CD4-positive, alpha-beta T cell treated with Interleukin-2 at 100 ng/mL for 4 hours (primary cell): ENCODE measurements at regions not wholly inside any gene's neighbourhood (a gene's known extent, or its start where the extent isn't known, plus 50 kb on each side); places are given as distances from the start of the nearest gene placed in this dataset.
A peak's percentile ranks its signal among the peaks of the same experiment; 100 is the strongest.
"Not testable (repeated sequence)": the region's sequence is repeated elsewhere in the genome, so short reads cannot be mapped to it uniquely, and the experiment has no call there.

ENCODE experiments used
- DNase-seq: peaks from one replicate; pipeline ENCODE4 v3.0.0-alpha.2; 2020; ENCODE audit warnings: low spot score

- DNase-seq = no peak
Observed at GRCh38 chrX:65610481-65610880, 57.0 kb upstream of the MSN start.

- DNase-seq = no peak
Observed at GRCh38 chrX:65610040-65610439, 57.4 kb upstream of the MSN start.

GRCh38 chrX:65609237-65609636, 58.2 kb upstream of the MSN start:
- no peak for DNase-seq

- no peak for DNase-seq
Observed at GRCh38 chrX:65608026-65608425, 59.4 kb upstream of the MSN start.

- DNase-seq = peak; percentile 42
Observed at GRCh38 chrX:65607070-65607742, 60.2 kb upstream of the MSN start.

DNA sequence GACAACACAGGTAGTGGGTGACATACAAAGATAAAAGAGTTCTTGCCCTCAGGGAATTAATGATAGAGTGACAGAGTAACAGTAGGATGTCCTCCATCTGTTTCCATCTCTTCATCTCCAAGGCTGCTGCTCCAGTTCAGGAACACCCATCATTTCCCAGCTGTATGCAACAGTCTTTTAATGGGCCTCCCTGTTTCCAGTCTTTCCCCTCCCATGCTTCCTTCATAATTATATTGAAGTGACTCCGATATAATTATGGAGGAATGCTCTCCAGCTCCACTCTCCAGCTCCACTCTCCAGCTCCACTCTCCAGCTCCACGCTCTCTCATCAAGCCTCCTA, 65.3 kb upstream of the MSN start:
- DNase-seq = no peak

GRCh38 chrX:65601530-65602220, 65.8 kb upstream of the MSN start:
- DNase-seq = peak; percentile 61

DNA sequence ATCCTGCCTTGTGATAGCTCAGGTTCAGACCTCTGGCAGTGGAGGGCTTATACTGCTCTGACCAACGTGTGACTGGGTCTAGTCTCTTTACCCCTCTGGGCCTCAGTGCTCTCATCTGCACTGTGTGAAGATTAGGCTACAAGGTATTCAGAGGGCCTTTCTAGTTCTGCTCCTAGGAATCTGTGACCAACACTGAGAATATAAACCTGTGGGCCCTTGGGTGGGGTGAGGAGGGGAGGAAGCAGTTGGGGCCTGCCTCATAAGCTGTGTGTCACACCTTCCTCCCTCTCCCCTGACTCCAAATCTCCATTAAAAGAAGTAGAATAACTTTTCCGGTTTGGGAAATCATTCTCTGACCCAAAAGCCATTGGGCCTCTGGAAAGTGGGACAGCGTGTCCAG, 66.3 kb upstream of the MSN start:
- peak; percentile 39 for DNase-seq

DNA sequence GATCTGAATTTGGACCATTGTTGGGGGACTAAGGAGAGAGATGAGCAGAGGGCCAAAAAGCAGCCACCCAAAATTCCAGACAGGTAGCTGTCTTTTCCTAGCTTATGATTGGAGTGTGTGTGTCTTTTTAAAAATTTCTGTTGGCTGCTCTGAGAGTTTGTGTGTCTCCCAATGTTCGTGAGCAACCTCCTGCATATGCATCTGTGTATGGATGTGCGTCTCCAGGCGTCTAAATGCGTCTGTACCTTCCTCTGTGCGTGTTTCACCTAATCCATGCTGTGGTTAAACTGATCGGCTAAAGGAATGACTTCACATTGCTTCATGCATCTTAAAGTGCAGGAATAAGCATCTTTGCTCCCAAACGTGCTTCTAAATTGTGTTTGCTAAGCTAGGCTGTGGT, 65.5 kb upstream of the LAS1L start:
- no peak for DNase-seq

DNA sequence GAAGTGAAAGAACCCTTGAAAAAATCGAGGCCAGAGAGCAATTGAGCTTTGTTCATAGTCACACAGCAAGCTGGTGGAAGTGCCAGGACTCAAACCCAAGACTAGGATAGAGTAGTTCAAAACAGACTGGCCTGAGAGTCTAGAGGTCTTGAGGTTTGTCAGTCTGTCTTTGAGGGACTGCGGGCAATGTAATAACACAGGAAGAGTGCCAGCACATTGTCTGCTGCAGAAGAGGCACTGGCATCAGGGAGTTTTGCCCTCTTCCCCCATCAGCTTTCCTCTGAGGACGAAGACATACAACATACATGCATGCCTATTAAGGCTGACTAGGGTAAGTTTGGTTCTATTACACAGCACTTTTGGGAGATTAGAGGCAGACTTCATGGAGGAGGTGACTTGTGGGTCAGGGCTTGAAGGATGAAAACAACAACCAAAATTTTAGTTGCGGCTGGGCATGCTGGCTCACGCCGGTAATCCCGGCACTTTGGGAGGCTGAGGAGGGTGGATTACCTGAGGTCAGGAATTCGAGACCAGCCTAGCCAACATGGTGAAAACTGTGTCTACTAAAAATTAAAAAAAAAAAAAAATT, 64.1 kb upstream of the LAS1L start:
- peak; percentile 15 for DNase-seq

GRCh38 chrX:65596270-65597034, 61.9 kb upstream of the LAS1L start:
- DNase-seq = peak; percentile 75

- peak; percentile 94 for DNase-seq
Observed at GRCh38 chrX:65595460-65595876, 60.9 kb upstream of the LAS1L start.

DNA sequence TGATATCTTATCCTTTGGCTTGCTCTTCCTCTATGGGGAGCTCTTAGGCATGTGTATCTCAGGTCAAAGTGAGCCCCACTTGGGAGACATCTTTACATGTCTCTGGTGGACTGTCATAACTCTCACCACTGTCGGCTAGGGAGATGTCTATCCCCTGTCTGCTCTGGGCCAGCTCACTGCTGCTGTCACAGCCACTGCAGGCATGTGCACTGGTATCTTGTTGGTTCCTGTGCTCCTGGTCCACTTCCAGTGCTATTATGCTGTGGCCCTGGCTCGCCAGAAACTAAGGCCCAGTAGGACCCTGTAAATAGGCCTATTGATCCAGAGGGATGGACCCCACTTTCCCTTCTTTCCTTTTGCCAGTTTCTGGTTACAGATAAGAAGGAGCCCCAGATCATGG, 56.6 kb upstream of the LAS1L start:
- no peak for DNase-seq

GRCh38 chrX:65589304-65589703, 54.7 kb upstream of the LAS1L start:
- DNase-seq = no peak

GRCh38 chrX:65588795-65589194, 54.2 kb upstream of the LAS1L start:
- no peak for DNase-seq

DNA sequence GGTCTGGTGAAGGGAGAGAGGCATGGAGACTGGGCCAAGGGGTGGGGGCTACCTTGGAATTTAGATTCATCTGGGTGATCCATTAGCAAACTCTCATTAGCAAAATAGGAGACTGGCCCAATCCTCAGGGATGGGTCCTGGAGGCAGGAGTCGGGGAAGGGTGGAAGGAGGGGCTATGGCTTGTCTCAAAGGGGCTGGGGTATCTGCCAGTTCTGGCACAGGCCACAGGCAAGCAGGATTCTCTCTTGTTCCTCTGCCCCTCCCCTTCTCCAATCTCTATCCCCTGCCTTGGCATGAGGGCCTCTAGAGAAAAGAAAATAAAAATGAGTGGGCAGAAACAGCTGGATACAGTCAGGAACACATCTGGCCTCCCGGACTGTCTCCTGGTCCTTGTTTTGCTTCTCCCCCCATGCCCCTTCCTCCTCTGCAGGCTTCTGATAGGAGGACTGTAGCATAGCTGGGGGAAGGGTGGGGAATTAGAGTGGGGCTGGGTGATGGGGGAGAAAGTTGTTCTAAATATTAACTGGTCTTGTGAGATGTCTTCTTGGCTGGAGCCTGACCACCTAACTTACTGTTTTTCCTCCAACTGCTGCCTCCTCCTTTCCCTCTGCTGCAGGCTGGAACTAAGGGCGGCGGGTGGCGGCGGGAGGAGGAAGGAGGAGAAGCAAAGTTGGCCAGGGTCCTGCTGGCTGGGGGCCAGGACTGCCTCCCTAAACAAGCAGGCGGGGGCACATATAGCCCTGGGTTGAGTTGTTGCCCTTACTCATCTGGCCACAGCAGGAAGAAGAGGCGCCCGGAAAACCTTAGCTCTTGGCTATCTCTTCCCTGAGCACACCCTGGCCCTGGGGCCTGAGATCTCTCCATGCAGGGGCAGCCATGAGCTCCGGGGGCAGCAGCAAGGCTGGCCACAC, 53.3 kb upstream of the LAS1L start:
- no peak for DNase-seq

GRCh38 chrX:65586491-65586890, 51.9 kb upstream of the LAS1L start:
- DNase-seq = no peak

GRCh38 chrX:65585226-65585625, 50.6 kb upstream of the LAS1L start:
- not testable (repeated sequence) for DNase-seq
